ENCODE measurements at regions not wholly inside any gene's neighbourhood (a gene's known extent, or its start where the extent isn't known, plus 50 kb on each side); places are given as distances from the start of the nearest gene placed in this dataset.

- TF ChIP-seq, protein P1, sequence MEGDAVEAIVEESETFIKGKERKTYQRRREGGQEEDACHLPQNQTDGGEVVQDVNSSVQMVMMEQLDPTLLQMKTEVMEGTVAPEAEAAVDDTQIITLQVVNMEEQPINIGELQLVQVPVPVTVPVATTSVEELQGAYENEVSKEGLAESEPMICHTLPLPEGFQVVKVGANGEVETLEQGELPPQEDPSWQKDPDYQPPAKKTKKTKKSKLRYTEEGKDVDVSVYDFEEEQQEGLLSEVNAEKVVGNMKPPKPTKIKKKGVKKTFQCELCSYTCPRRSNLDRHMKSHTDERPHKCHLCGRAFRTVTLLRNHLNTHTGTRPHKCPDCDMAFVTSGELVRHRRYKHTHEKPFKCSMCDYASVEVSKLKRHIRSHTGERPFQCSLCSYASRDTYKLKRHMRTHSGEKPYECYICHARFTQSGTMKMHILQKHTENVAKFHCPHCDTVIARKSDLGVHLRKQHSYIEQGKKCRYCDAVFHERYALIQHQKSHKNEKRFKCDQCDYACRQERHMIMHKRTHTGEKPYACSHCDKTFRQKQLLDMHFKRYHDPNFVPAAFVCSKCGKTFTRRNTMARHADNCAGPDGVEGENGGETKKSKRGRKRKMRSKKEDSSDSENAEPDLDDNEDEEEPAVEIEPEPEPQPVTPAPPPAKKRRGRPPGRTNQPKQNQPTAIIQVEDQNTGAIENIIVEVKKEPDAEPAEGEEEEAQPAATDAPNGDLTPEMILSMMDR (IDR thresholded peaks at IDR 0.05) = no peak
- TF ChIP-seq POLR2A (IDR thresholded peaks at IDR 0.05) = no peak
Observed at GRCh38 chr3:145903472-145904013, 257.4 kb downstream of the PLOD2 start.

Data from lower leg skin (tissue), 3 donors.